T1000 (cell line): ENCODE measurements at regions not wholly inside any gene's neighbourhood (a gene's known extent, or its start where the extent isn't known, plus 50 kb on each side); places are given as distances from the start of the nearest gene placed in this dataset.

Experiments
- DNase-seq: peaks from one replicate; lab custom pipeline; 2025; ENCODE audit warnings: mixed read lengths; lab: John Stamatoyannopoulos, UW

GRCh38 chr2:7286120-7286519 is 368.9 kb downstream of the RNF144A start:
- DNase-seq: no peak

DNA sequence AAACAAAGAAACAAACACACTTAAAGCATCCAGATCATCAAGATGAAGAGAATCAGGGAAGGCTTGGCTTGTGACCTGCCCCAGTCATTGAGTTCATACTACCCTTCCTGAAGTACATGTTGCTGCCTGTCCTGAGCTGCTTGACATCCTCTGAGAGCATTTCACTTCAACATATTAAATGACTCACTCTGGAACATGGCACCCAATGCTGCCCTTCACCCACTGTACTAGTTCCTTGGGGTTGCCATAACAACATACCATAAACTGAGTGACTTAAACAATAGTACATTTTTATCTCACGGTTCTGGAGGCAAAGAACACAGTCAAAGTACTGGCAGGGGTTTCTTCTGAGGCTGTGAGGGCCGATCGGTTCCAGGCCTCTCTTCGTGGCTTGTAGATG is 371.3 kb downstream of the RNF144A start:
- no peak for DNase-seq

DNA sequence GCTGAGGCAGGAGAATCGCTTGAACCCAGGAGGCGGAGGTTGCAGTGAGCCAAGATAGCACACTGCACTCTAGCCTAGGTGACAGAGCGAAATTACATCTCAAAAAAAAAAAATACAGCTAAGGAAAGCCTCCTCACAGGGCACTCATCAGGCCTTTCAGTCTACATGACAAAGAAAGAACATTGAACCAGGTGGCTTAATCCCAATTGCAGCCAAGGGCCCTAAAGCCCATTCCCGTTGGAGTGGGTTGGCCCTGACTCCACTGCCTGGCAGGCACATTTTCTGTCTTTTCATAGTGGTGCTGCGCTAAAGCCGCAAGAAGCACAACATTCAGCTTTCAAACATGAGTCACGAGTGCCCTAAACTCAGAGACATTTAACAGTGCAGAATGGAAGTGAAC is 372.5 kb downstream of the RNF144A start:
- no peak for DNase-seq

GRCh38 chr2:7292154-7292691 is 375.0 kb downstream of the RNF144A start:
- DNase-seq: no peak

DNA sequence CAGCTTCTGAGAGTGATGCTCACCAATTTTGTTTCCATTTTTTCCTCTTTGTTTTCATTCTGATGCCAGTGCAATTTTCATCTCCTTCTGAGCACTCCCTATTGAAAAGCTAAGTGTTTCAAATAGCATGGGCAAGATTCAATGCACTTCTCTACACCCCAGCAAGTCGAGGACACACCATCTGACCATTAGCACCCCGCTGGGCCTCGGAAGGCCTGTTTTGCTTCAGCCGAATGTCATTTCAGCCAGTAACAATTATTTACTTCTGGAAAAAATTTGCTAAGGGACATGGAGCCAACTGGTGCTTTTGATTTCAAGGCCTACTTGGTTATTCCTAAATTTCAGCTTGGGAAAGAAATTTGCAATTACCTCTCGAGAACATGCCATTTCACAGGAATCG is 392.4 kb downstream of the RNF144A start:
- DNase-seq: no peak

DNA sequence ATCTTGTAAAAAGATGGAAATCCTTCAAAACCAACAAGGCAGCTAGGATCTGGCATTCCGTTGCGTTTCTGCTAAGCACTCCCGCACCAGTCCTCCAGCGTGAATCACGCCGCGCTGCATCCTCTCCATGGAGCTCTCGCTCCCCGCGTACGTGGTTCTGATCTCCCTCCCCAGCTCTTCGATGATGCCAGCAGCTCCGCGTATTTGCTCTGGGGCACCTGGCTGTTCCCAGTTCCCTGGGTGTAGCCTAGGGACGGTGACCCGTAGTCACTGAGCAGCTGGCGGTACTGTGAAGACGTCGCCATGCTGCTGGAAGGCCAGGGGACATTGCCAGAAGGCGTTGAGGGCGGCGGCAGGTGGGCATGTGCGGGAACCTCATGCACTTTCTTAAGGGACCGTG is 407.5 kb downstream of the RNF144A start:
- no peak for DNase-seq

- DNase-seq: no peak
Observed at GRCh38 chr2:7325186-7325585, 408.0 kb downstream of the RNF144A start.

DNA sequence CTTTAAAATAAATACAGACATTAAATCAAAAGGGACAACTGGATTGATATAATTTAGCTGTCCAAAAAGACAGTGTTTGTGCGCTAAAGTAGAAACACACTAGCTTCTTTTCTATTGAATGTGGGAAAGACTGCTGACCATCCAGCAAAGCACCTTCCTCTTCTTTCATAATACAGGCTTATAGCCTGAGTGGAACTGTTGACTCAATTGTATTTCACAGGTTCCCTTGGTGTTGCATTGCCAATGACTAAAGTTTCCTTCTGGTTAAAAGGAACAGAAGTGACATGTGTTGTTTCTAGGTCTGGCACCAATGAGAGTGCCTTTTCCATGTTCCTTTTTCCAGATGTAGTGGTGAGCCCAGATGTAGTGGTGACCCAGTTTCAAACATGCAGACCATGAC is 412.3 kb downstream of the RNF144A start:
- DNase-seq: no peak

DNA sequence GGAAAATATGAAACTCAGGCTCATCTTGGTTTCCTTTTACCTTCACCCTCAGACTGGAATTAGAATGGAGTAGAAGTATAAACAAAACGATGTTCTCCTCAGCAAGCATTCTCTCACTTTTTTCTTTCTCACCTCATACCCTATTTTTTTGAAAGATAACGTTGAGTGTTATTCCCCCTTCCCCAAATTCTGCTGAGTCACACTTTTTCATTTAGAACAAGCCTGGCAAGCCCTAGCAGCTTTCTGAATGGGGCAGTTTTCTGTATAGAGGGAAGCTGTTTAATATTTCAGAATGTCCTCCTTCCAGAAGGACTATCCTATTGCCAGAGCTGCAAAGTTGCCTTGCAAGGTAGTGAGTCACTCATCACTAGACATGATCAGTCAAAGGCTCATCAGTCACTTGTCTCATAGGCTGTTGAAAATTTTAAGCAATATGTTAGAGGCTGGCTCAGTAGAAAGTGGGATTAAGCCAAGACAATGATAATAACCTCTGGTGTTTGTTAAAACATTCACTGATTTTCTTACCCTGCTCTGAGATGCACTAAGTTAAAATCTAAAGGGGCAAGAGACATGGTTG is 416.1 kb downstream of the RNF144A start:
- no peak for DNase-seq

GRCh38 chr2:7333960-7334493 is 416.8 kb downstream of the RNF144A start:
- DNase-seq: no peak

DNA sequence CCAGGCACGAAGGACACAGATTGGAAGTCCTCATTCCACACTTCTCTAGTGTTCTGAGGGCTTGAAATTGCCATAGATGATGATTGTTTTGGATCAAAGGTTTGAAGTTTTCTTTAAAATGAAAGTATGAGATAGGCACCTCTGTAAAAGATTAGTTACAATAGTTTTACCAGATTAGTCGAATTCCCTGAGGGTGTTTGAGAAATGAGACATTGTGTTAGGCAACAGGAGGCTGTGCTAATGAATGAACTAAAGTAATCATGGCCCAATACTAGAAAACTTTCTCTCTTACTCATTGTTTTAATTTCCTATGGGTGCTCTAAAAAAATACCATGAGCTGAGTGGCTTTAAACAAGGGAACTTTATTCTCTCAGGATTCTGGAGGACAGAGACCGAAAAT is 421.7 kb downstream of the RNF144A start:
- no peak for DNase-seq

DNA sequence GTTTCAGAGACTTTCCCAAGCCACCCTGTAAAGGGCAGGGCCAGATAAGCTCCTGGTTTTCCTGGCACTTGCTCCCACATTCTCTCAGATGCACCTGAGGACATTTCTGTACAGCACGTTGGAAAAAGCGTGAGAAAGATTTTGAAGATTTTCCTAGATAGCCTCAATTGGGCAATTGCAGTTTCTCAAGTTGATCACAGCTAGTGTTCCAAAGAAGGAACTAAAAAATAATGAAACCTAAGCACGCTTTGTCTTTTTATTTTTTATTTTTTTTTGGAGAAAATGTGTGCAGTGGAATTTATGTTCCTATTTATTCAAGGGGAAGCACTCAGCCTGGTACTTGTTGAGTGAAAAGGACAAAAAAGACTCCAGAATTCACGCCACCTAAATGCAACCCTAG is 429.1 kb downstream of the RNF144A start:
- DNase-seq: no peak

GRCh38 chr2:7348761-7349160 is 431.5 kb downstream of the RNF144A start:
- DNase-seq: no peak

DNA sequence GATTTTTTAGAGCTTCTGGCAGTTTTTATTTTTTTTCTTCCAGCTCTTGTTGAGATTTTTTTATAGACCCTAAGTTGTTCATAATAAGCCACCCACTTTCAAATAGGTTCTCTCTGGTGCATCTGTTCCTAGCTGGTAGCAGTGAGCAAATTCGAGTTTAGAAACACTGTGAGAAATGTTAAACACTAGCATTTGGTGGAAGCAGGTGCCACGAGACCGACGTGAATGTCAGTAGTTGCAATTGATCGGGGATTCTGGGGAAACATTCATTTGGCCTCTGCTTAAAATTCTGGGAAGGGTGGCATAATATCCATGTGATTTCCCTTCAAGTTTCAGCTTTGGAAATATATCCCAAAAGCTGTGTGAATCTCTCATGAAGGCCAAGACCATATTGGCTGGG is 435.0 kb downstream of the RNF144A start:
- no peak for DNase-seq

GRCh38 chr2:7353571-7353970 is 436.4 kb downstream of the RNF144A start:
- no peak for DNase-seq

DNA sequence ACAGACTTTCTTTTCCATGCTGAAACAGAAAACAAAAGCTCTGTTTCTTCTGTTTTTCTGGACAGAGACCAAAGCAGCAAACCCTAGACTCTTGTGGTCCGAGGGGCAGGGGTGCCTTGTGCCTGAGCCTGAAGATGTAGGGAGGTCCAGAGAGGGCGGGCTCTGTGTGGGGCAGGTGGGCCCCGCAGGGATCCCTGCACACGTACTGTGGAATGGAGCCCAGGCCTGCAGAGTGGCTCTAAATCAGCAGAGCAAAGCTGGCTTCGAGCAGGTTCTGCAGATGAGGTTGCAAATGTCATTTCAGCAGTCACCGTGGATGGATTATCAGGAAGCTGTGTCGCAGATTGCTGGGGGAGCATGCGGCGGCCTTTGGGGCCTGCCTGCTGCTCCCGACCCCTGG is 438.6 kb downstream of the RNF144A start:
- DNase-seq: no peak

DNA sequence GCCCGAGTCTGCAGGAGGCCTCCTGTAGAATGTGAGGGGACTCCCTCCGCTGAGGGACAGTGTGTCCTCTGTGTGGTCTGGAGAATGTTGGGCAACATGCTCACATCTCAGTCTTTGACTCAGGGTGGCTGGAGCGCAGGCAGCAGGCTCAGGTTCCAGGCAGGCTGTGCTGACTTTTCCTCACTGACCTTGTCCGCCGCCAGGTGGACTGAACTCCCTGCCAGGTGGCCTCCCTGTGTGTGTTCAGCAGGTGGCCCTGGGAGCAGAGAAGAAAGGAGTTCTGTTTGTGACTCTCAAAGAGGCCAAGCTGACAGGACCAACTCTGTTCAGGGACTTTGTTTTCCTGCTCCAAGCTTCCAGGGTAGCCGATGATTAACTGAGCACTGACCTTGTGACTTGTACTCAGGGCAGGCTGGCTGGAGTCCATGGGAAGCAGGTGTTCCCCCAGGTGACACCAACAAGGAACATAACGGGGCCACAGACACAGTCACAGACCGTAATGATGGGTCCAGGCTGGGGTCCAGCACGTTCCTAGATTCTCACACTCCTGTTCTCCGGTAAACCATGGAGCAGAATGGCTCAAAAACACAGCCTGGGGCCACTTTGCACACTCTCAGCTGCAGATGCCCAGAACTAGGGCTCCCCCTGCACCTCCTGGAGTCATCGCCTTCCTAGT is 439.8 kb downstream of the RNF144A start:
- no peak for DNase-seq

DNA sequence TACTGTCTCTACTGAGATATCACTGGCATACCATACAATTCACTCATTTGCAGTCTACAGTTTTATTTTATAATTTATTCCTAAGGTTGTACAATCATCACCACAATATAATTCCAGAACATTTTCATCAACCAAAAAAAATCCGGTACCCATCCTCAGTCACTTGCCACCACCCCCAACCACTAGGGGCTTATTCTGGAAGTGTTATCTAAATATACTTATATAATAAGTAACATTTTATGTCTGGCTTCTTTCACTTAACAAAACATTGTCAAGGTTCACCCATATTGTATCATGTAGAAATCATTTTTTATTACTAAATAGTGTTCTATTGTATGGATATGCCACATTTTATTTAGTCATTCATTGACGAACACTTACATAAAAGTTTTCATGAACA is 440.8 kb downstream of the RNF144A start:
- DNase-seq: no peak

DNA sequence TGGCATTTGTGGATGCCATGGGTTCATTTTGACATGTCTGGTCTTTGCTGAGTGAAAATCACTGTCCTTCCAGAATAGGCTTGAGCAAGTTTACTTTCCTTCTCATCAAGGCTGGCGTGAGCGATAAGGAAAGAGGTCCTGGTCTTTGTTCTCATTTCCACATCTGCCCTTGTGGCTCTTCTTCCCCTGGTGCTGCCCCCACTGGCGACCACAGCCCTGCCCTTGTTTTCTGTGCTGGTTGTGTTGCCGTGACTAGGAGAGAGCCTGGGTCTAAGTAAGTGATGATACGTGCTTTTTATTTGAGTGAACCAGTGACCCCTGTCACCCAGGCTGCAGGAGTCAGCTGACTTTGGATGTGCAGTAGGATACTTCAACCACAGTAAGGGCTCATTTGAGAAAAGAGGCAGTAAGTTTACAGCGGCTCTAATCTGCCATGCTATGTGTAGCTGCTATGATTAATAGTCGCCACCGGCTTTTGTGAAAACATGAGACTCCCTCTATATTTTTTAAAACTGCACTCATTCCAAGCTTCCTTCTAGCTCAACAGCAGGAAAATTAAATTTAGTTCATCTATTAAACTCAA is 441.7 kb downstream of the RNF144A start:
- DNase-seq: no peak

DNA sequence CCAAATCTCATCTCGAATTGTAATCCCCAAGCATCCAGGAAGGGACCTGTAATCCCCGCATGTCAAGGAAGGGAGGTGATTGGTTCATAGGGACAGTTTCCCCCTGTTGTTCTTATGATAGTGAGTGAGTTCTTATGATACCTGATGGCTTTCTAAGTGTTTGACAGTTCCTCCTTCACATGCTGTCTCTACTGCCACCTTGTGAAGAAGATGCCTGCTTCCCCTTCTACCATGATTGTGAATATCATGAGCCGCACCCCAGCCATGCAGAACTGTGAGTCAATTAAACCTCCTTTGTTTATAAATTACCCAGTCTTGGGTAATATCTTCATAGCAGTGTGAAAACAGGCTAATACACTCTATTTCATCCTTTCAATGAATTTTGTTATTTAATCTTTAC is 446.7 kb downstream of the RNF144A start:
- DNase-seq: no peak

DNA sequence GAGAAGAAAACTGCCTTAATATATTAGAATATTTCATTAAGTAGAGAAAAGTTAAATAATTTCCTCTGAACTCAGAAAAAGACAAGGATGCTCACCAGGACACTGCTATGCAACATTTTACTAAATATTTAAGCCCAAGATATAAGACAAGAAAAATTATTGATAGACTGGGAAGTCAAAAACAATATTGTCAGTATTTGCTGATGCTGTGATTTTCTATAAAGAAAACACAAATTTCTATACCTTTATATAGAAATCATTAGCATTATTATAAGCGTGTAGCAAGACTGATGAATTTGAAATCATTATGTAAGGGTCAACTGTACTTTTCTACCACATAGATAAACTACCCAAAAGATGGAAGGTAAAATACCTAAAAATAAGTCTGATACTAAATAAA is 451.0 kb downstream of the RNF144A start:
- DNase-seq: no peak

DNA sequence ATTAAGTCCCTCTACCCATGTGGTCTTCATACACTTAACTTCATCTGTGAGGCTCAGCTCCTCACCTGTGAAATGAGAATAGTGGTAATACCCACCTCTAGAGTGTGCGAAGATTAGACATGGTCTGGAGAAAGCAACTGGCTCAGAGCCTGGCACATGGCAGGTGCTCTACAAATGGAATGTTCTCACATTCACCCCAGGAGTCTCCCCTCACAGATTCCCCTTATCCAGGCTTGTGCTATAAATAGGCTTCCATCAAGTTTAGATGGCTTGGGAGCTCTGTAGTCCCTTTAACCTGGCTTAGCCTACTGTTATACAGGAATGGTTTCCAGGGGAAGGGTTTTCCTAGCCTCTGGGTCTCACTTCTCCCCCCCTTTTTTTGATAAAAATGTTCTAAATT is 455.9 kb downstream of the RNF144A start:
- DNase-seq: no peak

DNA sequence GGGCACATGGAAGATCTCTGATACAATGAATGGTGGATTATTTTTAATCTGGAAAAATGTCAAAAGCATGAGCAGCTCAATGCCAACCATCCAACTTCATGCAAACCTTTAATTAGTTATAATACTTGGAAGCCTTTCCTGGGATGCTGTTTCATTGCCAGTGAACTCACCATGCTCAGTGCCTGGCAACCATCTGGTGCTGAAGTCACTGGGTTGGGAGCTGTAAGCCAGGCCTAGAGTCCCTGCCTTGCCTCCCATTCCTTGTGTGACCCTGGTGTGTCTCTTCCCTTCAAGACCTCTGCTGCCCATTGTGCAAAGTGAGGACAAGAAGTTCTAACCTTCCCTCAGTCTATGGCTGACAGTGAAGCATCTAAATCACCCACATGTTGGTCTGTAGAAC is 458.7 kb downstream of the RNF144A start:
- no peak for DNase-seq
